ENCODE measurements at regions not wholly inside any gene's neighbourhood (a gene's known extent, or its start where the extent isn't known, plus 50 kb on each side); places are given as distances from the start of the nearest gene placed in this dataset.

DNA sequence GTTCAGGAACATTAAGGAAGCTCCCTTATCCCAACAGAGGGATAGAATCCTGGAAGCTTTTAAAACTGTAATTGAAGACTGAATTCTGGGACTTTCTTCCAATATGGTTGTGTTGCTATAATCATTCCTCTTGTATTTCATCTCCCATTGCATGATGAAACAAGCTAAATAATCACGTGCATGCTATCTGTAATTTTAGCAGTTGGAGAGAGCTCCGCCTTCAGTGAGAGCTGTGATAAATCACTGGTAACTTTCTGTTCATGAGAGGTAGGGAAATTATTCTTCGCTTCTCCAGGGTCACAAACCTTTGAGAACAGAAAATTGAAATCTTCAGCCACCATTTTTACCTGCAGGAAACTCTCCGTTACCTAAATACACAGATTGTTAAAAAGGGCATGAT lies 530.2 kb downstream of the HTR7 start:
- TF ChIP-seq, protein P1, sequence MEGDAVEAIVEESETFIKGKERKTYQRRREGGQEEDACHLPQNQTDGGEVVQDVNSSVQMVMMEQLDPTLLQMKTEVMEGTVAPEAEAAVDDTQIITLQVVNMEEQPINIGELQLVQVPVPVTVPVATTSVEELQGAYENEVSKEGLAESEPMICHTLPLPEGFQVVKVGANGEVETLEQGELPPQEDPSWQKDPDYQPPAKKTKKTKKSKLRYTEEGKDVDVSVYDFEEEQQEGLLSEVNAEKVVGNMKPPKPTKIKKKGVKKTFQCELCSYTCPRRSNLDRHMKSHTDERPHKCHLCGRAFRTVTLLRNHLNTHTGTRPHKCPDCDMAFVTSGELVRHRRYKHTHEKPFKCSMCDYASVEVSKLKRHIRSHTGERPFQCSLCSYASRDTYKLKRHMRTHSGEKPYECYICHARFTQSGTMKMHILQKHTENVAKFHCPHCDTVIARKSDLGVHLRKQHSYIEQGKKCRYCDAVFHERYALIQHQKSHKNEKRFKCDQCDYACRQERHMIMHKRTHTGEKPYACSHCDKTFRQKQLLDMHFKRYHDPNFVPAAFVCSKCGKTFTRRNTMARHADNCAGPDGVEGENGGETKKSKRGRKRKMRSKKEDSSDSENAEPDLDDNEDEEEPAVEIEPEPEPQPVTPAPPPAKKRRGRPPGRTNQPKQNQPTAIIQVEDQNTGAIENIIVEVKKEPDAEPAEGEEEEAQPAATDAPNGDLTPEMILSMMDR (IDR thresholded peaks at IDR 0.05): no peak
- no peak for TF ChIP-seq EZH2 (IDR thresholded peaks at IDR 0.05; ENCODE audit: borderline replicate concordance, insufficient read depth, low read depth, low read length, poor library complexity, severe bottlenecking)

All from B cell (primary cell).